Peyer's patch (tissue), 4 donors: ENCODE measurements at regions not wholly inside any gene's neighbourhood (a gene's known extent, or its start where the extent isn't known, plus 50 kb on each side); places are given as distances from the start of the nearest gene placed in this dataset.

Source experiments
- DNase-seq, 3 donors: peaks; one replicate each; pipeline ENCODE4 v3.0.0-alpha.2; 2017 to 2019
- H3K27ac ChIP-seq, 4 donors: fragments of 200-600 bp; sonication (generic); one replicate each; pipeline ENCODE4 v1.5.1; 2016 to 2019
- H3K27me3 ChIP-seq, 2 donors: fragments of 200-600 bp; sonication (generic); one replicate each; pipeline ENCODE4 v1.5.1; 2019
- H3K36me3 ChIP-seq, 3 donors: fragments of 200-600 bp; sonication (generic); one replicate each; pipeline ENCODE4 v1.5.1; 2016 to 2019
- H3K4me1 ChIP-seq, 4 donors: fragments of 200-600 bp; sonication (generic); one replicate each; pipeline ENCODE4 v1.5.1; 2016 to 2019
- H3K4me3 ChIP-seq, 4 donors: fragments of 200-600 bp; sonication (generic); 1 replicate in 3 of 4; 2 replicates in 1 of 4; pipeline ENCODE4 v1.5.1; 2016 to 2019; ENCODE audit warnings: mild to moderate bottlenecking in 1 of 4
- H3K9me3 ChIP-seq, 4 donors: fragments of 200-600 bp; sonication (generic); one replicate each; pipeline ENCODE4 v1.5.1; 2016 to 2019; ENCODE audit warnings: mild to moderate bottlenecking in 1 of 4
- POLR2A ChIP-seq, 2 donors: fragments of 450-650 bp; IDR thresholded peaks; one replicate each; pipeline ENCODE4 v1.5.1; 2017; ENCODE audit warnings: antibody characterized with exemption in 2 of 2, mild to moderate bottlenecking in 2 of 2, moderate library complexity in 2 of 2
- TF ChIP-seq, protein P1 (sequence below), 6 experiments: fragments of 450-650 bp in 4 of 6; fragments of 200-600 bp in 2 of 6; sonication (generic) in 1 of 6; IDR thresholded peaks; one replicate each; pipeline ENCODE4 v1.5.1; 2017 to 2019; ENCODE audit warnings: antibody characterized with exemption in 6 of 6, mild to moderate bottlenecking in 3 of 6, moderate library complexity in 1 of 6

DNA sequence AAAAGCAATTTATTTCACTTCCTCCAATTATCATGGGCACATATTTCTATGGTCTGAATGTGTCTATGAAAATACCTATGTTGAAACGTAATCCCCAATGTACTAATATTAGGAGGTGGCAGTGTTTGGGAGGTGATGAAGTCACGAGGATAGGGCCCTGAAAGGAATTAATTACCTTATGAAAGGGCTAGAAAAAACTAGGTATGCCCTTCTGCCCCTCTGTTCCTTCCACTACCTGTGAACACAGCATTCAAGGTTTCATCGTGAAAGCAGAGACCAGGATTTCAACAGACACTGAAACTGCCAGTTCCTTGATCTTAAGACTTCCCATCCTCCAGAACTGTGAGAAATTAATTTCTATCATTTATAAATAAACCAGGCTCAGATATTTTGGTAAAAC is 1037.1 kb upstream of the C9orf72 start:
- Histone ChIP-seq H3K9me3 (no peaks in the 10 kb centered on the region), H3K4me1 (no peaks in the 10 kb centered on the region), H3K4me3 (no peak overlapping the region), H3K27ac (no peak overlapping the region), H3K27me3 (no peaks in the 10 kb centered on the region), H3K36me3 (no peaks in the 10 kb centered on the region)
- DNase-seq: no peak
- TF ChIP-seq, protein P1, sequence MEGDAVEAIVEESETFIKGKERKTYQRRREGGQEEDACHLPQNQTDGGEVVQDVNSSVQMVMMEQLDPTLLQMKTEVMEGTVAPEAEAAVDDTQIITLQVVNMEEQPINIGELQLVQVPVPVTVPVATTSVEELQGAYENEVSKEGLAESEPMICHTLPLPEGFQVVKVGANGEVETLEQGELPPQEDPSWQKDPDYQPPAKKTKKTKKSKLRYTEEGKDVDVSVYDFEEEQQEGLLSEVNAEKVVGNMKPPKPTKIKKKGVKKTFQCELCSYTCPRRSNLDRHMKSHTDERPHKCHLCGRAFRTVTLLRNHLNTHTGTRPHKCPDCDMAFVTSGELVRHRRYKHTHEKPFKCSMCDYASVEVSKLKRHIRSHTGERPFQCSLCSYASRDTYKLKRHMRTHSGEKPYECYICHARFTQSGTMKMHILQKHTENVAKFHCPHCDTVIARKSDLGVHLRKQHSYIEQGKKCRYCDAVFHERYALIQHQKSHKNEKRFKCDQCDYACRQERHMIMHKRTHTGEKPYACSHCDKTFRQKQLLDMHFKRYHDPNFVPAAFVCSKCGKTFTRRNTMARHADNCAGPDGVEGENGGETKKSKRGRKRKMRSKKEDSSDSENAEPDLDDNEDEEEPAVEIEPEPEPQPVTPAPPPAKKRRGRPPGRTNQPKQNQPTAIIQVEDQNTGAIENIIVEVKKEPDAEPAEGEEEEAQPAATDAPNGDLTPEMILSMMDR (IDR thresholded peaks at IDR 0.05): no peak
- no peak for TF ChIP-seq POLR2A (IDR thresholded peaks at IDR 0.05)

DNA sequence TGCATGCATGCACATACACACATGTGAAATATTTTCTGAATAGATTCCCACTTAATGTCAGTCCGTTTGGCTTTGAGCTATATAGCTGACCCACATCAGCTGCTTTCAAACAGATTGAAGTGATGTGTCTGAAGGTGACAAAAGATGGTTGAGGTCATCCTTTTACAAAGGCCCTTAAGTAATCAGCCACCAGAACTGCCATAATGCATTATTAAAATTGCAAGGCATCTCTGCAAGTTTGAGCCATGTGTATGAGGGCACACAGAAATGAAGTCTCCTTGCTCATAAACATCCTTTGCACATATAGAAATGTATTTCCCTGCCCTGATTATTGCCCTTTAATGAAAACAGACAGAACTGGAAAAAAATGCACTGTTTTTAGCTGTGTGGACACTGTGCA is 1043.0 kb upstream of the C9orf72 start:
- TF ChIP-seq, protein P1 (IDR thresholded peaks at IDR 0.05): no peak
- no peak for TF ChIP-seq POLR2A (IDR thresholded peaks at IDR 0.05)
- H3K4me3 ChIP-seq: no peak overlapping the region
- H3K36me3 ChIP-seq: no peaks in the 10 kb centered on the region
- H3K27me3 ChIP-seq: no peaks in the 10 kb centered on the region
- no peaks in the 10 kb centered on the region for H3K9me3 ChIP-seq
- no peak for DNase-seq
- no peak overlapping the region for H3K27ac ChIP-seq
- H3K4me1 ChIP-seq: no peaks in the 10 kb centered on the region

DNA sequence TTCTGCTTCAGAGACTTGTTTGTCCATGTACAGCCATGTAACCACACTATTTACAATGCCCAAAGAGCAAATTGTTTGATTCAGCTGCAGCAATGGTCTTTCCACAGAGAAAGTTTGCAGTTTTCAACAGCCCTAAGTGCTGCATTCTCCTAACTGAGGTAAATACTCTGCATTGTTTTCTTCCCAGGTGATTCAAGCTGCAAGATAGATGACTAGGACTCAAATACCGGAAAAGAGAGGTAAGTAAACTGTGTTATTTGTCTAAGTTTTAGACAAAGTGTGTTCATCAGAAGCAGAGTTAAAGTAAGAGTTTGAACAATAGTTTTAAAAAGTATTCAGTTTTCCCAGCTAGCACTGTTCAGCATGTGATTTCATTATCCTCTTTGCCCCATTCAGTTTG is 1046.7 kb upstream of the C9orf72 start:
- DNase-seq: no peak
- TF ChIP-seq, protein P1 (IDR thresholded peaks at IDR 0.05): no peak
- TF ChIP-seq POLR2A (IDR thresholded peaks at IDR 0.05): no peak
- no peak overlapping the region for H3K27ac ChIP-seq
- H3K4me3 ChIP-seq: no peak overlapping the region
- H3K4me1 ChIP-seq: no peaks in the 10 kb centered on the region
- H3K9me3 ChIP-seq: no peaks in the 10 kb centered on the region
- no peaks in the 10 kb centered on the region for H3K36me3 ChIP-seq
- H3K27me3 ChIP-seq: no peaks in the 10 kb centered on the region

DNA sequence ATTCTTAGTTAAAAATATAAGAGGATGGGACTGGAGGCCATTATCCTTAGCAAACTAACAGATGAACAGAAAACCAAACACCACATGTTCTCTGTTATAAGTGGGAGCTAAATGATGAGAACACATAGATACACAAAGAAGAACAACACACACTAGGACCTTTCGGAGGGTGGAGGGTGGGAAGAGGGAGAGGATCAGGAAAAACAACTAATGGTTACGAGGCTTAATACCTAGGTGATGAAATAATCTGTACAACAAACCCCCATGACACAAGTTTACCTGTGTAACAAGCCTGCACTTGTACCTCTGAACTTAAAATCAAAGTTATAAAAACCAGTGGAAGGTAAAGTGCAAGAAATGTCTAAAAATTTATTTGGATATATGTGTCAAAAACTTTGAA is 1047.4 kb upstream of the C9orf72 start:
- H3K9me3 ChIP-seq: no peaks in the 10 kb centered on the region
- no peaks in the 10 kb centered on the region for H3K36me3 ChIP-seq
- DNase-seq: no peak
- no peak overlapping the region for H3K27ac ChIP-seq
- no peaks in the 10 kb centered on the region for H3K27me3 ChIP-seq
- no peak overlapping the region for H3K4me3 ChIP-seq
- TF ChIP-seq, protein P1 (IDR thresholded peaks at IDR 0.05): no peak
- TF ChIP-seq POLR2A (IDR thresholded peaks at IDR 0.05): no peak
- H3K4me1 ChIP-seq: no peaks in the 10 kb centered on the region

DNA sequence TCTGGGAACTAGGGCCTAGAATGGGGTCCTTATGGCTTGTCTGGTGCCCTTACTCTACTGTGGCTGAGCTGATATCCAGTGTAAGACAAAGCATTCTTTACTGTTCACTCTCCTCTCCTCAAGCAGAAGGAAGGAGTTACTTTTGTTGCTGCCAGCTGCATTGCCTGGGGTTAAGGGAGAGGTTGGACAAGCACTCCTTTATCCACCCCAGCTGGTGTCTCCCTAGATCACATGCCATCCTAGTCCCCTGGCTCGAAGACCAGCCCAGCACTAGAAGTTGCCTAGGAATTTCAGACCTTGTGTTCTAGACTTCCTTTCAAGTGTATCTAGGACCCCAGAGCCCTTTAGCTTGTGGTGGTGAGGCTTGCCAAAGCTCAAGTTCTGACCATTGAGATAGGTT is 1051.5 kb upstream of the C9orf72 start:
- H3K36me3 ChIP-seq: no peaks in the 10 kb centered on the region
- H3K27ac ChIP-seq: no peak overlapping the region
- TF ChIP-seq POLR2A (IDR thresholded peaks at IDR 0.05): no peak
- TF ChIP-seq, protein P1 (IDR thresholded peaks at IDR 0.05): no peak
- no peak overlapping the region for H3K4me3 ChIP-seq
- H3K4me1 ChIP-seq: no peaks in the 10 kb centered on the region
- H3K27me3 ChIP-seq: no peaks in the 10 kb centered on the region
- no peaks in the 10 kb centered on the region for H3K9me3 ChIP-seq
- no peak for DNase-seq

DNA sequence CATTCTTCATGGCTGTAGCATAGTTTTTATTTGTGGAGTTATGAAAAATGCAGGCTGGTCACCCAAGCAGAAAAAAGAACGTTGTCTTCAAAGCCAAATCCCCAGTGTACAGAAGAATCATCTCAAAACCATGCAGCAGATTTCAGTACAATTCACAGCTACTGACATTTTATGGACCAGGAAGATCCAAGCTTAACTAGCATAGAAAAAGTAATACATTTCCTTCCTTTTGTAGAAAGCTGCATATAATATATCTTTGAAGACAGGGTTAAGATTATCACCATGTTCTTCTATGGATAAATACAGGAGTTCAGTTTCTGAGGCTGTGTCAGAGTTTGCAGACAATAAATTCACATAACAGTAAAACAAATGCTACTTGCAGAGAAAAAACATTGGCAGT is 1054.8 kb upstream of the C9orf72 start:
- Histone ChIP-seq H3K36me3 (no peaks in the 10 kb centered on the region), H3K4me3 (no peak overlapping the region), H3K27ac (no peak overlapping the region), H3K9me3 (no peaks in the 10 kb centered on the region), H3K27me3 (no peaks in the 10 kb centered on the region), H3K4me1 (no peaks in the 10 kb centered on the region)
- no peak for TF ChIP-seq POLR2A (IDR thresholded peaks at IDR 0.05)
- TF ChIP-seq, protein P1 (IDR thresholded peaks at IDR 0.05): no peak
- DNase-seq: no peak
